NCI-H2171 (cell line): ENCODE measurements at regions not wholly inside any gene's neighbourhood (a gene's known extent, or its start where the extent isn't known, plus 50 kb on each side); places are given as distances from the start of the nearest gene placed in this dataset.

Experiments
- DNase-seq: peaks from one replicate; lab custom pipeline; 2025; lab: John Stamatoyannopoulos, UW

DNA sequence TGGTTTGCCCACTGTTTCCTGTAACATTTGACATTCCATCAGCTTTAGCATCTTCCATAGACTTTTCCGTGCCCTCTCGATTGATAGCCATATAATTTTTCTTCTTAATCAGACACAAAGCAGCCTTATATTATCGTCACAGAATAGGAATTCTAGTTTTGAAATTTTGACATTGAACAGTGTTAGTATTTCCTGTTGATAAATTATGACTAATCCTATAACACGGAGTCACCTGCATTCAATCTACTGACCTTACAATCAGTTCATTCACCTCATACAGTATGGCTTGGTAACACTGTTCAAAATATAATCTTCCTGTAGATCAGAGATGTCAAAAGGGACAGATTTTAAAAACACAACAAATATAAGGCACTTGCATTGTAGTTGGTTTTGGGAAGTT is 423.7 kb downstream of the C3orf38 start:
- no peak for DNase-seq

GRCh38 chr3:88574146-88574545 is 424.4 kb downstream of the C3orf38 start:
- no peak for DNase-seq

- no peak for DNase-seq
These were observed 434.7 kb downstream of the C3orf38 start for GRCh38 chr3:88584451-88584850.

GRCh38 chr3:88586121-88586640 is 436.4 kb downstream of the C3orf38 start:
- no peak for DNase-seq

GRCh38 chr3:88589138-88589537 is 439.4 kb downstream of the C3orf38 start:
- no peak for DNase-seq

DNA sequence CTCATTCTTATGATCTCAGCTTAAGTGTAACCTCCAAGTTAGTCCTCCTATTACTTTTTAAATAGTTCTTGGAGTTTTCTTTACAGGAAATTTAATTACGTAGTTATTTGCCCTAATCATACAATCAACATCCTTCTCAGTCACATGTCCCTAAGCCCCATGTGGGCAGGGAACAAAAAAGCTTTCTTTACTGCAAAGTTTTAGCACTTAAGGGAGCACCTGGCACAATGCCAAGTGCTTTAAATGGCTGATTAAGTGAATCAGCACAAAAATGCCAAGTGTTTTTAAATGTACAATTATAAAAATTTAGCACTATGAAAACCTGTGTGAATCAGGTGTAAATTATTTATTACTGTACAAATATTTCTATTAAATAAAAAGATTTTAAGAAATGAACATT is 445.3 kb downstream of the C3orf38 start:
- no peak for DNase-seq

GRCh38 chr3:88596451-88596850 is 446.7 kb downstream of the C3orf38 start:
- no peak for DNase-seq

DNA sequence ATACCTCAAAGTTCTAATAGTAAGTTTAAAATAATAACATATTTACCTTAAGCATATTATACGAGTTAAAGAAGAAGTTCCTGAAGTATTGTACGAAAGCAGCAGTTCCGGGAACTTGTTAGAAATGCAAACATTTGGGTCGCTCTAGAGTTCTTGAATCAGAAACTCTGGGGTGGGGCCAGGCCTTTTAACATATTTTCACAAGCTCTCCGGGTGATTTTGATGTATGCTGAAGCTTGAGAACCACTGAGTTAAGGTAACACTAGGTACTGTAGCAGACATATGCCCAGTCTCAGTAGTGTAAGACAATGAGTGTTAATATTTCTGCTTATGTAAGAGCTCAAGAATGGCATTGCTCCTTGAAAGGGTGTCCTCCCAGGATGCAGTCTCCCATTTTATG is 461.1 kb downstream of the C3orf38 start:
- no peak for DNase-seq

GRCh38 chr3:88611826-88612326 is 462.1 kb downstream of the C3orf38 start:
- DNase-seq, result no peak

GRCh38 chr3:88616413-88616812 is 466.7 kb downstream of the C3orf38 start:
- no peak for DNase-seq

GRCh38 chr3:88617283-88617682 is 467.5 kb downstream of the C3orf38 start:
- no peak for DNase-seq

GRCh38 chr3:88618021-88618645 is 468.4 kb downstream of the C3orf38 start:
- no peak for DNase-seq

DNA sequence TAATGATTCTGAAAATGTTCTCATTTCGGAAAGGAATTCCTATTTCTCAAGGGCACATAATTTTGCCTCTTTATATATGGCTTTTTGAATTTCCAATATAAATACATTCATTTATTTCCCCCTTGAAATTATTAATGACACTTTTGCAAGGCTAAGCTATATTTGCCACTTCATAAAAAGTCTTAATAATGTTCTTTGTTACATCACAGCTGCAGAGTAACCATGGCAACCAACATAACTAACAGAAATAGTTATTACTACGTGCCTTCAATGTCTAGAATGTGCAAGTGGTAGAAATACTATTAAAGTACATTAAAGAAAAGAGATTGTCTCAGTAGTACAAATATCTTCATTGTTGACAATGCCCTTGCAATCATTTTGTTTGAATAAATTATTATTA is 471.8 kb downstream of the C3orf38 start:
- DNase-seq, result no peak

DNA sequence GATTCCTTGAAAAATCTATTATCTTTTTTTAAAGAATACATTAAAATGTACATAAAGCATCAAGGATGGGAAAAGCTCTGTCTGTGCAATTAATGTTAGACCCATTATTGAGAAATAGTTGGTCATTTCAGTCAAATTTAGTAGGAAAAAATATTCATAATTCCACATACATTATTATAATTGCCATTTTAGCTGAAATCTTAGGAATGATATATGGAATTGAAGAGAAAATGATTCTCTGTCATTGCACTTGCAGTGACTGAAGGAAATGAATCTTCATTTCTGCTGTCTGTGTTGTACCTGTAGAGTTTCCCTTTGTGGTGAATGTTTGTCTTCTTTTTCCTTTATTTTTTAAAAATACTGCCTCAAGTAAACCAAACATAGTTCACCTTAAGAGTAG is 473.9 kb downstream of the C3orf38 start:
- no peak for DNase-seq

GRCh38 chr3:88626456-88627120 is 476.8 kb downstream of the C3orf38 start:
- no peak for DNase-seq

GRCh38 chr3:88628901-88629300 is 478.5 kb upstream of the EPHA3 start:
- no peak for DNase-seq

DNA sequence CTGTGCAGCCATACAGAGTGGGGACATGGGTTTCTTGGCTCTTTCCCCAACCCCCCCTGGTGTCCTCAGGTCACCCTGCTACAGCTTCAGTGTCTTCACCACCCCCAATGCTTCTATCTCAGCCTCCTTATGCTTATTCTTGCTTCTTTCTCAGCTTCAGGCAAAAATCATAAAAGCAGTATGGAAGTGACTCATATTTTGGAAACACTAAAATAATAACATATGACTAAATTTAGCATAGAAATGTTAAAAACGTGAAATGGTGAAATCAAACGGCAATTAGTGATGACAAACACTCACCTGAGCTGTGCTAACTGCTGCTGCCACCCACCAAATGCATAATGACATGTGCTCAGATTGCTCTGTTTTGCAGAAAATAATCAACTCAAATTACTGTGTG is 475.2 kb upstream of the EPHA3 start:
- no peak for DNase-seq

GRCh38 chr3:88640581-88640980 is 466.8 kb upstream of the EPHA3 start:
- DNase-seq, result no peak

- no peak for DNase-seq
These were observed 466.3 kb upstream of the EPHA3 start for GRCh38 chr3:88641033-88641604.

- DNase-seq, result no peak
These were observed 450.0 kb upstream of the EPHA3 start for GRCh38 chr3:88657459-88657858.

DNA sequence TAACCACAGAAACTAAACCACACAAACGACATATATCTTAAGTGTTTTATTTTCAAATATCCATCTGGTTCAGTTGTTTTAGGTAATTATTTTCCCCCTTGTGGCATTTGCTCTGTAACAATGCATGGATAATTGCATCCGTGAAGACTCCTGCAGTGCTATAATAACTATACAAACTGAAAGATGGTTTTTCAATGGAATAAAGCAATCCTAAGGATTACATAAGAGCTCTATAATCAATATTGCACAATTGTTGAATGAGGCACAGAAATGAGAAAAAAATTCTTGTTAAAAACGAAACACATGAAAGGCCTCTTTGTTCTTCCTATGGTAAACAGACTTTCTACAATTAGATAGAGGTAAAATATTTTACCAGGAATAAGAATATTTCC is 446.0 kb upstream of the EPHA3 start:
- no peak for DNase-seq

- no peak for DNase-seq
These were observed 439.2 kb upstream of the EPHA3 start for GRCh38 chr3:88668180-88668579.

DNA sequence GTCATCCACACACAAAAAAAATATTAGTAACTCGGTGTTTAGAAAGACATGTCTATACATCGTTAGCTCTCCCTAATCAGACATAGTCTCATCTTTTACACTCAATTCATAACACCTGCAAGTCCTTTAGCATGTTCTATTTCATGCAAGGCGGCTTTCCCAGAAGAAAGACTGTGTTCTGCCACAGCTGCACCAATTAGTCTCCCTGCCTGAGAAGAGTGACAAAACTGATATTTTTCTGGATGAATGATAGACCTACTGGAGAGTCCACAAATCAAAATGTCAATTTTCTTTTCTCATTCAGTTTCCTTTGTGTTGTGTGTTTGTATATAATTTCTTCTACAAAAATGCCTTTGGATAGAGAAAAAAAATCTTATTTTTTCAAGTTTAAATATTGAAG is 435.8 kb upstream of the EPHA3 start:
- no peak for DNase-seq
